Activated CD8-positive, alpha-beta T cell treated with anti-CD3 and anti-CD28 coated beads, Interleukin-2, amount 10 ng/mL, durations not matched to agents 7 days and 5 days (primary cell): ENCODE measurements at regions not wholly inside any gene's neighbourhood (a gene's known extent, or its start where the extent isn't known, plus 50 kb on each side); places are given as distances from the start of the nearest gene placed in this dataset.

ENCODE experiments used
- ATAC-seq: fragments of 150-1000 bp; cut with Tn5 transposase; one replicate; pipeline ENCODE4 v1.10.0; 2021; ENCODE audit warnings: moderate library complexity
- CTCF ChIA-PET: fragments of 350-600 bp; sonication (Branson Sonifier 250); formaldehyde crosslinking; loops from one replicate; lab custom pipeline; 2021; ENCODE audit warnings: antibody characterized with exemption; lab: Charles Lee
- POLR2A ChIA-PET: fragments of 350-600 bp; sonication (Branson Sonifier 250); formaldehyde crosslinking; loops from one replicate; lab custom pipeline; 2021; ENCODE audit warnings: antibody characterized with exemption; lab: Charles Lee
- DNase-seq: peaks from one replicate; pipeline ENCODE4 v3.0.0-alpha.2; 2020
- H3K27ac Mint-ChIP-seq: one replicate; pipeline ENCODE4 v1.8.0; 2021; ENCODE audit warnings: mild to moderate bottlenecking, mixed read lengths
- H3K27me3 Mint-ChIP-seq: one replicate; pipeline ENCODE4 v1.8.0; 2021; ENCODE audit warnings: low read depth, mixed read lengths
- H3K36me3 Mint-ChIP-seq: one replicate; pipeline ENCODE4 v1.8.0; 2021; ENCODE audit warnings: low read depth, mixed read lengths
- H3K4me1 Mint-ChIP-seq: one replicate; pipeline ENCODE4 v1.8.0; 2021; ENCODE audit warnings: low read depth, mixed read lengths
- H3K4me3 Mint-ChIP-seq: one replicate; pipeline ENCODE4 v1.8.0; 2021; ENCODE audit warnings: mild to moderate bottlenecking, mixed read lengths
- H3K9me3 Mint-ChIP-seq: one replicate; pipeline ENCODE4 v1.8.0; 2022; ENCODE audit warnings: mixed read lengths; ENCODE audit not compliant: insufficient read depth

DNA sequence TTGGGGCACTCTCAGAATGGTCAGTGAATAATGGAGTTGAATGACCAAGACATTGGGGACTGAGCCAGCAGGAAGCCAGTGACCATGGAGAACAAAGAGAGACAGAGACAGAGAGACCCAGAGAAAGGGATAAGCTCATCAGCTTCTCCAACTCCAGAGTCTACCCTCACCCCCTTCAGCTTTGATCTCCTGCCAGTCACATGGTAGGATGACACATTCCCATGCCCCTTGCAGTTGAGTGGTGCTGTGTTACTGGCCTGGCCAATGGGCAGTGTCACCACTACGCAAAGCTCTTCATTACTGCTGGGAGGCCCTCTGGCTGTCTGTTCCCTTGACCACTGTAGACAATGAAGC lies 643.5 kb downstream of the AJAP1 start:
- DNase-seq = no peak
- Mint-ChIP-seq H3K9me3 (peaks cover 5% of the 10 kb centered on the region), H3K36me3 (no peaks in the 10 kb centered on the region), H3K27me3 (no peaks in the 10 kb centered on the region), H3K4me1 (no peaks in the 10 kb centered on the region), H3K4me3 (no peak overlapping the region), H3K27ac (no peak overlapping the region)
- CTCF ChIA-PET = no interaction called here
- no peak for ATAC-seq
- POLR2A ChIA-PET = interaction anchor here (1.0 kb wide), 1 partner anchor 21 kb away, joined by 3 read pairs; no protein-coding TSS in a partner anchor

DNA sequence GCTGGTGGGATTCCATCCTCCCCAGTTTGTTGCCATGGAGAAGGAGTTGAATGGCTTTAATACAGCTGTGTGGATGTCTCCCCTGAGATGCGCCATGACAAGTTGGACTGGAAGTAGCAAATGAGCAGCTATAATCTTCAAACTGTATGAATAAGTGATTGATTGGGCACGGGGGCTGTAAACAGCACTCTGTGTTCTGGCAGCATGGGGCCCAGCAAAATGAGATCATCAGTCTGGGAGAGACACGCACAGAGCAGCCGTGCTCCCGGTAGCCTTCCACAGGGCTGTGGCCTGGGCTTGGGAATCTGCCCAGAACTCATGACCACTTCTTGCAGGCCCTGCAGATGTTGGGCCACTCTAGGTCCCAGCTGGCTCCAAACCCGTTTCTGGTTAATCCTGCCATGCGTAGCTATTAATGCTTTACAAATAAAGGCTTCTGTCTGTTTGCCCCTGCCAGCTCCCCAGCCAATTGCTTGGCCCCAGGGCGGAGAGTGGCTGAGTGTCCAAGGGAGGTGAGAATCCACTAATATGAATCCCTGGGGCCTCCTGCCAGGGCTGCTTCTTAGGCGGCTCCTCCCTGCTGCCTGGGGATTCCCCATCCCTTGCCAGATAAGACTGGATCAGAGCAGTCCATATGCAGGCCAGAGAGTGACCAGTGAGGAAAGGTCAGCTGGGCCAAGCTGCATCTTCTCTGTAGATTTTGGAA lies 642.9 kb downstream of the AJAP1 start:
- Mint-ChIP-seq H3K4me1 (no peaks in the 10 kb centered on the region), H3K4me3 (no peak overlapping the region), H3K9me3 (peaks cover 5% of the 10 kb centered on the region), H3K27ac (no peak overlapping the region), H3K36me3 (no peaks in the 10 kb centered on the region), H3K27me3 (no peaks in the 10 kb centered on the region)
- CTCF ChIA-PET = no interaction called here
- ATAC-seq (no peak), DNase-seq (no peak)
- POLR2A ChIA-PET = interaction anchor here (1.0 kb wide), 1 partner anchor 22 kb away, joined by 3 read pairs; no protein-coding TSS in a partner anchor

DNA sequence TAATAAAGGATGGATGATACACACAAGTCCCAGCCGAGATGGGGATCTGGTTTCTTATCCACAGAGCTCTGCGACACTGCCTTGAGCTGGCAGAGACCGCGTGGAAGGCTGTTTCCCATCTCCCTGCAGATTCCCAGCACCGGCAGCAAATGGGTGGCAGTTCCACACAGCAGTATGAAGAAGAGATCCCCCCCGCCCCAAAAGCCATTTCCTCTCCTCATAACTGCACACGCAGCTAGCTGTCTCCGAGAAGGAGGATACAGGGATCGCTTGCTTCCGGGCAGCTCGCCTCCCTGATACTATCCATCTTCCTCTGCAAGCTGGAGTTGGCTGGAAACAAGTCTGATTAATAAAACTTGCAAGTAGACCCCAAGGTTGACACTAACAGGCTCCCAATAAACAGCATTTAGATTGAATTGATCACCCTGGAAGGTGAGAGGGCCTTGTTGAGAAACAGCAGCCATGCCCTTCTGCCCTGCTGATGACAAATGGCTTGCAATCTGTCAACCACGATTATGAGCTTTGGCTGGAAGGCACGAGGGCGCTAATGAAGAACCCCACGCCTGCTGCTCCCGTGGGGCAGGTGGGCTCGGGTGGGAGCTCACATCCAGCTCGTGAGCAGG lies 642.3 kb downstream of the AJAP1 start:
- CTCF ChIA-PET = interaction anchor here (0.5 kb wide), 1 partner anchor 344 kb away, joined by 3 read pairs; no protein-coding TSS in a partner anchor
- H3K36me3 Mint-ChIP-seq = no peaks in the 10 kb centered on the region
- DNase-seq (no peak), ATAC-seq (no peak)
- H3K27me3 Mint-ChIP-seq = no peaks in the 10 kb centered on the region
- POLR2A ChIA-PET = no interaction called here
- no peak overlapping the region for H3K4me3 Mint-ChIP-seq
- H3K4me1 Mint-ChIP-seq = no peaks in the 10 kb centered on the region
- no peak overlapping the region for H3K27ac Mint-ChIP-seq
- peaks cover 5% of the 10 kb centered on the region for H3K9me3 Mint-ChIP-seq

DNA sequence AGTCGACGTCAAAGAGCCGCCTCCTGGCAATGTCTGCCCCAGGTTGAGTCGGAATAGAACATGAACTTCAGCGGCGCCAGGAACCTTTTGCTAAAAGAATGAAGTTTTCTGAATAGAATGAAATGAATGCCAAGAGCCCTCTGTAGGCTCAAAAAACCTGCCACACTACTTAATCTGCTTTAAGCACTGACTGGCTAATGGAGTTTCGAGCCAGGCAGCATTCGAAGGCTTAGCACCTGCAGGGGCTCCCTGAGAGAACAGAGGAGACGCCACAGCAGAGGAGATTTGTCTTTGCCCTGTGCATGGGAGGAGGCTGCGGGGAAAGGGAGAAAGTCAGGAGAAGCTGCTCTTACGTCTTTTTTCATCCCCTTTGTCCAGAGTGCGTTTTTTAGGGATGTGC lies 641.7 kb downstream of the AJAP1 start:
- Mint-ChIP-seq H3K4me1 (no peaks in the 10 kb centered on the region), H3K27me3 (no peaks in the 10 kb centered on the region), H3K4me3 (no peak overlapping the region), H3K27ac (no peak overlapping the region), H3K9me3 (peaks cover 5% of the 10 kb centered on the region), H3K36me3 (no peaks in the 10 kb centered on the region)
- DNase-seq (no peak), ATAC-seq (no peak)
- ChIA-PET POLR2A (no interaction called here), CTCF (no interaction called here)

DNA sequence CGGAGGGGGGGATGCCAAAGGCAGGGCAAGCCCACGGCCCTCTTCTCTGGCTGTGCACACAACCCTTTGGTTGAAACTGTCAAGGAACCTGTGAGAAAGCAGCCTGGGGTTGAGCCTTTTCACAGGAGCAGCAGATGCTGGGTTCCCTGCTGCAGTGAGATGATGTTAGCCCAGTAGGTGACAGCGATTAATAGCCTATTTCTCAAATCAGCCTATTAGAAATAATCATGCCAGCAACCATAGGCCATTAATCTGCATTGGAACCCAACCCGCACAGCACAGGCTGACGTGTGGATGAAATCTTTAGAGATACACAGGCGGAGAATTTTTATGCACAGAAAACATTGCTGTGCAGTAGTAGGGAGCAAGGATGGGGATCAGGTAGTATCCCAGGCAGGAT lies 637.5 kb downstream of the AJAP1 start:
- POLR2A ChIA-PET = no interaction called here
- no peak overlapping the region for H3K4me3 Mint-ChIP-seq
- DNase-seq (no peak), ATAC-seq (no peak)
- no peak overlapping the region for H3K27ac Mint-ChIP-seq
- H3K4me1 Mint-ChIP-seq = no peaks in the 10 kb centered on the region
- no peaks in the 10 kb centered on the region for H3K36me3 Mint-ChIP-seq
- CTCF ChIA-PET = no interaction called here
- H3K9me3 Mint-ChIP-seq = peaks cover 5% of the 10 kb centered on the region
- H3K27me3 Mint-ChIP-seq = no peaks in the 10 kb centered on the region

DNA sequence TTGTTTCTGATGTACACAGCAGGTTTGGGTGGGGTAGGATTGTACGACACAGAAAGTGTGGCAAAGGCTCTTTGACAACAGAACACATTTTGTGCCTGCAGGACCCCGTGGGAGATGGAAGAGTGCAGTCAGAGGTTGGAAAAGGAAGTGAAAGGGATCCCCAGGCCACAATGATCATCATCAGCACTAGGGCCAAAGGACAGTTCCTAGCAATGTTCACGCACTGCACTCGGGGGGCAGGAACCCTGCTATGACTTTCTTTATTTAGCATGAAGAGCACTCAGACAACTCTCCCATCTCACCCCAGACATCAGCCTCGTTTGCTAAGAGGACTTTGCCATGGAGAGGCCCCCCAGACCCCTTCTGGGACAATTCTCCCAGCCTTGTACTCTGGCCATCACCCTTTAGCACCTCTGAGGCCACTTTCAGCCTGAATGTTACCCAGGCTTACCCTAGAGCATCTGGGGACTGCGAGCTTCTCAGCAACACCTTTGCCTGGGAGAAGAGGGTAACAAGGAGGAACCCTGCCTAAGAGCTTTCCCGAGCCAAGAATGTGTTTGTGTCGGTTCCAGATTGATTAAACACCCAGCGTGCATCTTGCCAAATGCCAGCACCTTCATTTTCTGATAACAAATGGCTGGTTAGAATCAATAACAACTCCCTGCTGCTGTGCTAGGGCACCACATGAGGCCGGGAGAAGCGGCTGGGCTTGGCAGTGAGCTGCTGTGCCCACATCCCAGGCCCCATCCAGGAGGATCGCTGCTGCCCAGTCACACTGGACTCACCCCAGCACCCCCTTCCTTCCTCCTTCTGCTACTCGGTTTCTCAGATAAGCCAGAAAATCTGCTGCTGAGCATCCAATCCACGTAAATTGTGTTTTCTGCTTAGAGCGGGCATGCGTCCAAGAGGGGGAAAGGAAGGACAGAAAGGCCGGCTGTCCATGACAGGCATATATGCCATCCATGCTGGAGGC lies 633.1 kb downstream of the AJAP1 start:
- H3K27me3 Mint-ChIP-seq = no peaks in the 10 kb centered on the region
- no peak overlapping the region for H3K27ac Mint-ChIP-seq
- no peaks in the 10 kb centered on the region for H3K36me3 Mint-ChIP-seq
- no peak for DNase-seq
- H3K9me3 Mint-ChIP-seq = no peaks in the 10 kb centered on the region
- CTCF ChIA-PET = no interaction called here
- POLR2A ChIA-PET = no interaction called here
- no peaks in the 10 kb centered on the region for H3K4me1 Mint-ChIP-seq
- ATAC-seq = no peak
- no peak overlapping the region for H3K4me3 Mint-ChIP-seq

DNA sequence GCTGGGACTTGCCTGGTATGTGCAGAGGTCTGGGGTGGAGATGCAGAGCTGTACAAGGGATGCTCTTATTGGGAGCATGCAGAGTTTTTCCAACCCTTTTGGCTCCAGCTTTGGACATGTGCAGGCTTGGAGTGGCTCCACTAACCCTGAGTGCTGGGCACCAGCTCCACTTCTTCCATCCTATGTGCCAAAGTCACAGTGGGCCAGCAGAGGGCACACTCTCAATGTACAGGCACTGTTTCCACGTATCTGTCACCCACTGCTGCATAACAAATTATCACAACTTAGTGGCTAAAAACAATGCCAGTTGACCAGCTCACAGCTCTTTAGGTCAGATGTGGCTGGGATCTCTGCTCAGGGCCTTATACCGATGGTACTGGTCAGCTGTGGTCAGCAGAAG lies 631.8 kb downstream of the AJAP1 start:
- Mint-ChIP-seq H3K9me3 (no peaks in the 10 kb centered on the region), H3K27ac (no peak overlapping the region), H3K4me1 (no peaks in the 10 kb centered on the region), H3K4me3 (no peak overlapping the region), H3K36me3 (no peaks in the 10 kb centered on the region), H3K27me3 (no peaks in the 10 kb centered on the region)
- CTCF ChIA-PET = interaction anchor here (0.6 to 0.8 kb wide), 3 partner anchors 13 to 162 kb away, joined by 3 read pairs; no protein-coding TSS in a partner anchor
- POLR2A ChIA-PET = interaction anchor here (0.5 kb wide), 1 partner anchor 75 kb away, joined by 3 read pairs; no protein-coding TSS in a partner anchor
- no peak for ATAC-seq
- DNase-seq = peak; percentile 38

DNA sequence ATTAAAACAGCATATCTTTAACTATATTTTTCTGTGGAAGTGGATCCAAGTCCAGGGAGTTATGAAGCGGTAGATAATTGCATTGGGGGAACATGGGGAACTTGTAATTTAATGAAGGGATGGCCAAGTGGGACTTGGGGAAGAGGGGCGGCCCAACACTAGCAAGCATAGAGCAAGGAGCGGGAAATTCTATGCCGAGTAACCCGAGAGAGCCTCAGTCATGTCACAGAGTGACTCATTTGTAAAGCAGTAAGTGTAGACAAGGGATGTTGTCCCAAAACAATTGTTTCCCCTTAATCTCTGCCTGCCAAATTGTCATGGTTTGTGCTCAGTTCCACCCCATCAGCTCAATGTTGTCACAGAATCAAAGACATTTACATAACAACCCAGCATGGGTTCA lies 620.1 kb downstream of the AJAP1 start:
- DNase-seq (no peak), ATAC-seq (no peak)
- Mint-ChIP-seq H3K27ac (no peak overlapping the region), H3K9me3 (no peaks in the 10 kb centered on the region), H3K36me3 (no peaks in the 10 kb centered on the region), H3K27me3 (no peaks in the 10 kb centered on the region), H3K4me3 (no peak overlapping the region), H3K4me1 (no peaks in the 10 kb centered on the region)
- ChIA-PET CTCF (interaction anchor here (1.6 kb wide), 1 partner anchor 12 kb away, joined by 3 read pairs; no protein-coding TSS in a partner anchor), POLR2A (no interaction called here)

DNA sequence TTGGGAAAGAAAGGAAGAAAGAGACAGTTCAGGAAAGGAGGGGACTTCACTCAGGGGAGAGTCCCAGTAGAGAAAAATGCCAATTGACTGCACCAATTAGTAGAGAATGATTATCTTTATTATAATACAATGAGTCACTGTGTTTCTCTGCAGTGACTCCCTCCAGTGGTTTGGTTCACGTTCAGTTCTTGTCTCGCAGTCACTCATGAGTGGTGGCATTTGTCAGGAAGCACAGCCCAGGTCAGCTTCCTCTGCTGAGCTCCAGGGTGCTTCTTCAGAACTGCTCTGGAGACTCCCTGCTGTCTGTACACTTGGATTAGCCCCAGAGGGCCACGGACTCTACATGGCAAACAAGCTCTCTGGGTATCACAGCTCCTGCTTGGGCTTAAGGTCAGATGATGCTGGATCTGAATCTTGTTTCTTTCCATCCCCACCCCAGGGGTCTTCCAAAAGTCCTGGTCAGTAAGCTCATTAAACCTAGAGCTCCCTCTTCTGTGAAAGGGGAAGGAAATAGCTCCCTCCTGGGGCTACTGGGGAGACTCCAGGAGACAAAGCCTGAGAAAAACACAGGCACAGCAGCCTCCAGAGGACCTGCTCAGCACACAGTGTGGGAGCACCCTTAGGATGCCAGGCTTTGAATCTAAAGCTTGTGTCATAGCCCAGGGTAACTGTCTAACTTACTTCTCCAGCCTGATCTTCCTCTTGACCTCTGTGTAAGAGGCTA lies 619.0 kb downstream of the AJAP1 start:
- ATAC-seq (no peak), DNase-seq (no peak)
- CTCF ChIA-PET = interaction anchor here (1.6 kb wide), 1 partner anchor 13 kb away, joined by 3 read pairs; no protein-coding TSS in a partner anchor
- no peaks in the 10 kb centered on the region for H3K36me3 Mint-ChIP-seq
- no peak overlapping the region for H3K27ac Mint-ChIP-seq
- no peaks in the 10 kb centered on the region for H3K4me1 Mint-ChIP-seq
- H3K4me3 Mint-ChIP-seq = no peak overlapping the region
- POLR2A ChIA-PET = no interaction called here
- no peaks in the 10 kb centered on the region for H3K27me3 Mint-ChIP-seq
- no peaks in the 10 kb centered on the region for H3K9me3 Mint-ChIP-seq

DNA sequence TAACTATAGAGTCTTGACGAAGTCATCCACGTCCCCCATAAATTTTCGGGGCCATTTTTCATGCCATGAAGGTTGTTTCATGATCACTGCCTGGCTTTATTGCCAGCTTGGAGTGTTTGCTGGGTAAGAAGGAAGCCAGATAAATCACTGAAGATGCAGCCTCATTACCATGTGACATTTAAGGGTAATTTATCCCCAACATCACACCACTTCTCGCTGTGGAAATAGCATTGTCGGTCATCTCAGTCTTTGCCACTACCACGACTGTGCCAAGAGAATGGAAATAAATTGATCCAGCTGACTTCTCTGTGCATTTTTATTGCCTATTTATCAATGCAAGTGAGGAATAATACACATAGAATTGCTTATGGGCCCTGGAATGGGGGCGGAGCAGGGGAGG lies 617.9 kb downstream of the AJAP1 start:
- ChIA-PET CTCF (no interaction called here), POLR2A (no interaction called here)
- Mint-ChIP-seq H3K4me1 (no peaks in the 10 kb centered on the region), H3K36me3 (no peaks in the 10 kb centered on the region), H3K9me3 (no peaks in the 10 kb centered on the region), H3K4me3 (no peak overlapping the region), H3K27ac (no peak overlapping the region), H3K27me3 (no peaks in the 10 kb centered on the region)
- ATAC-seq (no peak), DNase-seq (no peak)

DNA sequence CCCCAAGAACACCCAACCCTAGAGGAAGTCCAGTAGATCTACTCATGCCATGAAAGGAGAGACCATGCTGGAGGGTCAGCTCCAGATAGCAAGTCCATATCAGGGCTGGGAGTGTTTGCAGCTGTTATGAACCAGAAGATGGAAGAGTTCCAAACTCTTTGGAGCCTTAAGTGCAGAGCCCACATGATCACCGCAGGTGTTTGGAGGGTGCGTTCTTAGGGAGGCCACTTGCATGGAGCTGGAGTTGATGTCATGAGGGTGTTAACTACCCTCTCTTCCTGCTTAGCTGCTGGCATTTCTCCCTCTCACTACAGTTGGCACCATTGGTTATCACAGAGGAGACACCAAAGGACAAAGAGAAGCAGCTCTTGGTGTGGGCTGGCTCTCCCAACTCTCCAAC lies 616.9 kb downstream of the AJAP1 start:
- ChIA-PET CTCF (no interaction called here), POLR2A (no interaction called here)
- Mint-ChIP-seq H3K4me3 (no peak overlapping the region), H3K27me3 (no peaks in the 10 kb centered on the region), H3K36me3 (no peaks in the 10 kb centered on the region), H3K27ac (no peak overlapping the region), H3K9me3 (no peaks in the 10 kb centered on the region), H3K4me1 (no peaks in the 10 kb centered on the region)
- no peak for ATAC-seq
- DNase-seq = no peak
